Ishikawa (cell line): ENCODE measurements at regions not wholly inside any gene's neighbourhood (a gene's known extent, or its start where the extent isn't known, plus 50 kb on each side); places are given as distances from the start of the nearest gene placed in this dataset.

Experiments used
- CEBPB ChIP-seq: IDR thresholded peaks from 2 replicates; pipeline ENCODE4 v1.6.1; 2012
- CREB1 ChIP-seq: IDR thresholded peaks from 2 replicates; pipeline ENCODE4 v1.6.1; 2012; ENCODE audit warnings: low read depth
- EGR1 ChIP-seq: IDR thresholded peaks from 2 replicates; pipeline ENCODE4 v1.6.1; 2012
- EP300 ChIP-seq: IDR thresholded peaks from 2 replicates; pipeline ENCODE4 v1.6.1; 2012; ENCODE audit warnings: borderline replicate concordance
- FOXM1 ChIP-seq: IDR thresholded peaks from 2 replicates; pipeline ENCODE4 v1.6.1; 2012; ENCODE audit warnings: low read depth, borderline replicate concordance
- NFIC ChIP-seq: IDR thresholded peaks from 2 replicates; pipeline ENCODE4 v1.6.1; 2012
- RAD21 ChIP-seq: IDR thresholded peaks from 2 replicates; pipeline ENCODE4 v1.6.1; 2012; ENCODE audit warnings: low read depth
- TAF1 ChIP-seq: IDR thresholded peaks from 2 replicates; pipeline ENCODE4 v1.6.1; 2012; ENCODE audit warnings: low read depth, mild to moderate bottlenecking
- TCF12 ChIP-seq: IDR thresholded peaks from 2 replicates; pipeline ENCODE4 v1.6.1; 2012; ENCODE audit warnings: low read depth
- TEAD4 ChIP-seq: IDR thresholded peaks from 2 replicates; pipeline ENCODE4 v1.6.1; 2012
- YY1 ChIP-seq: IDR thresholded peaks from 2 replicates; pipeline ENCODE4 v1.6.1; 2012; ENCODE audit warnings: low read depth
- ZBTB7A ChIP-seq: IDR thresholded peaks from 2 replicates; pipeline ENCODE4 v1.6.1; 2012; ENCODE audit warnings: low read depth
- TF ChIP-seq, protein P1 (sequence below): IDR thresholded peaks from 2 replicates; pipeline ENCODE4 v1.6.1; 2012
- TF ChIP-seq, protein P2 (sequence below): IDR thresholded peaks from 2 replicates; pipeline ENCODE4 v1.6.1; 2012
- TF ChIP-seq, protein P3 (sequence below): IDR thresholded peaks from 2 replicates; pipeline ENCODE4 v1.6.1; 2012; ENCODE audit warnings: low read depth, mild to moderate bottlenecking

DNA sequence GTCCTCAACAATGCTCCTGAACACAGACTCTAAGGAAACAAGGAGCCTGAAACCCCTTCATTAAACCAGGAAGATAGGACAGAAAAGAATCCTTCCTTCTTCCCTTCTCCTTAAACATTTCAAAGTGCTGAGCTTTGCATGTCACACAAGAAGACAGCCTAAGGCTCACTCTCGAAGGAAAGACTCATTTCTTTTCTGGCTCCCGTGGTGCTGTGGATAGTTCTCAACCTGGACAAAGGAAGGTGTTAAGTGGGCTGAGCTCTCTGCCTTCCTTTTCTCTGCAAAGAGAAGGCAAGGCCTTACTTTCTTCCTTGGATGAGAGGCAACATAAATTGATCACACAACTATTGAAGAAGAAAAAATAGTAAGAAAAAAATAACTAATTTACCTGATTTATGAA, 452.4 kb upstream of the DDI1 start:
- TF ChIP-seq, protein P1, sequence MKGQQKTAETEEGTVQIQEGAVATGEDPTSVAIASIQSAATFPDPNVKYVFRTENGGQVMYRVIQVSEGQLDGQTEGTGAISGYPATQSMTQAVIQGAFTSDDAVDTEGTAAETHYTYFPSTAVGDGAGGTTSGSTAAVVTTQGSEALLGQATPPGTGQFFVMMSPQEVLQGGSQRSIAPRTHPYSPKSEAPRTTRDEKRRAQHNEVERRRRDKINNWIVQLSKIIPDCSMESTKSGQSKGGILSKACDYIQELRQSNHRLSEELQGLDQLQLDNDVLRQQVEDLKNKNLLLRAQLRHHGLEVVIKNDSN = no peak
- TF ChIP-seq TCF12 (no peak), TAF1 (no peak), EGR1 (no peak), NFIC (no peak), TEAD4 (no peak), FOXM1 (no peak), EP300 (no peak), YY1 (no peak), CREB1 (no peak), CEBPB (no peak), ZBTB7A (no peak), RAD21 (no peak)
- TF ChIP-seq, protein P2, sequence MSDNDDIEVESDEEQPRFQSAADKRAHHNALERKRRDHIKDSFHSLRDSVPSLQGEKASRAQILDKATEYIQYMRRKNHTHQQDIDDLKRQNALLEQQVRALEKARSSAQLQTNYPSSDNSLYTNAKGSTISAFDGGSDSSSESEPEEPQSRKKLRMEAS = no peak
- TF ChIP-seq, protein P3, sequence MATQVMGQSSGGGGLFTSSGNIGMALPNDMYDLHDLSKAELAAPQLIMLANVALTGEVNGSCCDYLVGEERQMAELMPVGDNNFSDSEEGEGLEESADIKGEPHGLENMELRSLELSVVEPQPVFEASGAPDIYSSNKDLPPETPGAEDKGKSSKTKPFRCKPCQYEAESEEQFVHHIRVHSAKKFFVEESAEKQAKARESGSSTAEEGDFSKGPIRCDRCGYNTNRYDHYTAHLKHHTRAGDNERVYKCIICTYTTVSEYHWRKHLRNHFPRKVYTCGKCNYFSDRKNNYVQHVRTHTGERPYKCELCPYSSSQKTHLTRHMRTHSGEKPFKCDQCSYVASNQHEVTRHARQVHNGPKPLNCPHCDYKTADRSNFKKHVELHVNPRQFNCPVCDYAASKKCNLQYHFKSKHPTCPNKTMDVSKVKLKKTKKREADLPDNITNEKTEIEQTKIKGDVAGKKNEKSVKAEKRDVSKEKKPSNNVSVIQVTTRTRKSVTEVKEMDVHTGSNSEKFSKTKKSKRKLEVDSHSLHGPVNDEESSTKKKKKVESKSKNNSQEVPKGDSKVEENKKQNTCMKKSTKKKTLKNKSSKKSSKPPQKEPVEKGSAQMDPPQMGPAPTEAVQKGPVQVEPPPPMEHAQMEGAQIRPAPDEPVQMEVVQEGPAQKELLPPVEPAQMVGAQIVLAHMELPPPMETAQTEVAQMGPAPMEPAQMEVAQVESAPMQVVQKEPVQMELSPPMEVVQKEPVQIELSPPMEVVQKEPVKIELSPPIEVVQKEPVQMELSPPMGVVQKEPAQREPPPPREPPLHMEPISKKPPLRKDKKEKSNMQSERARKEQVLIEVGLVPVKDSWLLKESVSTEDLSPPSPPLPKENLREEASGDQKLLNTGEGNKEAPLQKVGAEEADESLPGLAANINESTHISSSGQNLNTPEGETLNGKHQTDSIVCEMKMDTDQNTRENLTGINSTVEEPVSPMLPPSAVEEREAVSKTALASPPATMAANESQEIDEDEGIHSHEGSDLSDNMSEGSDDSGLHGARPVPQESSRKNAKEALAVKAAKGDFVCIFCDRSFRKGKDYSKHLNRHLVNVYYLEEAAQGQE = no peak

DNA sequence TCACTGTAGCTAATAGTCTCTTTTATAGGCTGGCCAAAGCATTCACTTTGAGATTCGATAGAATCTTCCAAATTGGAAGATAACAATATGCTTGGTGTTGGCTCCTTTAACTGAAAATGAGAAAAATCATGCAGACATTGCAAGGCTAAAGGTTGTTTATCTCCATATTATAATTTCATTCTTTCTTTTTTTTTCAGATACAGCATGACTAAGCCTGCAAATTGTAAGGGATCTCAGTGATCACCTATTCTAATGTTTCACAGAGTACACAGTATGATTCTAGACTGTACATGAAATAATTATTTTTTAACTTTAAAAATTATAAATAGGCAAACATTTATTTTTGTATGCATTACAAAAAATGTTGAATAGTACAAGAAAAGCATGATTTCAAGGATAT, 451.7 kb upstream of the DDI1 start:
- TF ChIP-seq EP300 (no peak), RAD21 (no peak), TCF12 (no peak), TAF1 (no peak), FOXM1 (no peak), CREB1 (no peak), YY1 (no peak), EGR1 (no peak), ZBTB7A (no peak), TEAD4 (no peak), CEBPB (no peak), NFIC (no peak)
- TF ChIP-seq, protein P3 = no peak
- TF ChIP-seq, protein P2 = no peak
- TF ChIP-seq, protein P1 = no peak

DNA sequence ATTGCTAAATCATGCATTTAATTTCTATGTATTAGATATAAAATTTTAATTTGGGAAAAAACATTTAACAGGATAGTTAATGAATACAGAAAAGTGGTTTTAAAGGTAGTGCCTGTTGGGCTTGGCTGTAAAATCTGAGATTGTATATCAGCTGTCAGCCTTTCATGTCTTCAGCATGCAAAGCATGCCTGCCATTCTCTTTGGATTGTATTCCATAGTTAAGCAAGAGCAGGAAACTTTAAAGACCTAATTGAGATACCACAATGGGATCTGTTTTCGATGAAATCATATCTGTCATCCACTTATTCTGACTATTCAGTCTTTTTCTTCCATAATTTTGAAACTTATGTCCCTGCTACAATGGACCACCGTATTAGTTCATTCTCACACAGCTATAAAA, 451.0 kb upstream of the DDI1 start:
- TF ChIP-seq FOXM1 (no peak), TEAD4 (no peak), CEBPB (no peak)
- TF ChIP-seq, protein P1 = no peak

DNA sequence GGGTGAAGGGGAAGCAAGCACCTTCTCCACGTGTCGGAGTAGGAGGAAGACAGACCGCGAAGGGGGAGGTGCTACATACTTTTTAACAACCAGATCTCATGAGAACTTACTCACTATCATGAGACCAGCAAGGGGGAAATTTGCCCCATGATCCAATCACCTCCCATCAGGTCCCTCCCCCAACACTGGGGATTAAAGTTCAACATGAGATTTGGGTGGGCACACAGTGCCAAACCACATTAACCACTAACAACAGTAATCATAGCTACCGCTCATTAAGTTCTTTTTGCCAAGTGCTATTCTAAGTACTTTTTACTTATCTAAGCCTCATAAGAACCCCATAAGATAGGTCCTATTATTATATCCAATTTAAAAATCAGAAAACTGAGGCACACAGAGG, 450.5 kb upstream of the DDI1 start:
- TF ChIP-seq EP300 (no peak), NFIC (no peak), TEAD4 (no peak), YY1 (no peak), EGR1 (no peak), CREB1 (no peak), FOXM1 (no peak), ZBTB7A (no peak), RAD21 (no peak), CEBPB (no peak), TCF12 (no peak), TAF1 (no peak)
- TF ChIP-seq, protein P2 = no peak
- TF ChIP-seq, protein P1 = no peak
- TF ChIP-seq, protein P3 = no peak
